ENCODE measurements at regions not wholly inside any gene's neighbourhood (a gene's known extent, or its start where the extent isn't known, plus 50 kb on each side); places are given as distances from the start of the nearest gene placed in this dataset.

DNA sequence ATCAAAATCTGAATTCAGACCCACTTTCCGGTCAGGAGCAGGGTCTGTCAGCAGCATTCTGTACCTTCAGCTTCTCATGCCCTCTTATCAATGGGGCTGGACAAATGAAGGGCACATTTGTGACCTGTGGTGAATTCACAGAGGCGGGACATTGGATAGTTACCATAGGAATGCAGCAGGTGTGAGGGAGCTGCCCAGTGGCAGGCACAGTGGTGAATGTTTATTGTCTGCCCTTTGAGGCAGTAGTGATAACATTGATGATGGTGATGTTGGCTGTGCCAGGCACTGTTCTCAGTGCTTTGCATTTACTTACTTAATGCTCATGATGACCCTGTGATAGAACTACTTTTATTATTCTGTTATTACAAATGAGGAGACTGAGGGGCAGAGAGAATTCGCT, 101.2 kb upstream of the KIT start:
- no peaks in the 10 kb centered on the region for H3K9me3 ChIP-seq (ENCODE audit: low read length)
- CTCF ChIA-PET (ENCODE audit: low intra/inter-chr PET ratio, low total read pairs): no interaction called here
- H4K20me1 ChIP-seq (ENCODE audit: insufficient read depth, low read length): no peaks in the 10 kb centered on the region
- H3K36me3 ChIP-seq (replicated peaks in 1 of 2; ENCODE audit: control insufficient read depth in 1 of 2, insufficient read depth in 2 of 2, low read length in 2 of 2): no peaks in the 10 kb centered on the region
- intact Hi-C loops (cut with micrococcal nuclease; ENCODE audit: unreplicated experiment) (no loop called here), in situ Hi-C loops (cut with HindIII; ENCODE audit: extremely low pct_ligation_motif_present, low pct_unique_long_range_greater_than_20kb) (no loop called here)
- H3K9ac ChIP-seq (ENCODE audit: insufficient read depth, low read depth, low read length): no peak overlapping the region
- WGBS (ENCODE audit: low lambda C conversion rate): 4% methylated on average over 3 of the region's 3 CpGs
- H3K4me2 ChIP-seq (ENCODE audit: low read depth, low read length): no peak overlapping the region
- ATAC-seq: no peak
- no peak for TF ChIP-seq SIX1 (CRISPR knock-in tag; IDR thresholded peaks at IDR 0.05; ENCODE audit: borderline replicate concordance)
- no peak for TF ChIP-seq HOXD1 (CRISPR knock-in tag; IDR thresholded peaks at IDR 0.05)
- no peak for TF ChIP-seq ZNF747 (CRISPR knock-in tag; IDR thresholded peaks at IDR 0.05; ENCODE audit: borderline replicate concordance)
- no peak for TF ChIP-seq NCOA1 (CRISPR knock-in tag; IDR thresholded peaks at IDR 0.05)
- TF ChIP-seq, protein P1, sequence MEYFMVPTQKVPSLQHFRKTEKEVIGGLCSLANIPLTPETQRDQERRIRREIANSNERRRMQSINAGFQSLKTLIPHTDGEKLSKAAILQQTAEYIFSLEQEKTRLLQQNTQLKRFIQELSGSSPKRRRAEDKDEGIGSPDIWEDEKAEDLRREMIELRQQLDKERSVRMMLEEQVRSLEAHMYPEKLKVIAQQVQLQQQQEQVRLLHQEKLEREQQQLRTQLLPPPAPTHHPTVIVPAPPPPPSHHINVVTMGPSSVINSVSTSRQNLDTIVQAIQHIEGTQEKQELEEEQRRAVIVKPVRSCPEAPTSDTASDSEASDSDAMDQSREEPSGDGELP (IDR thresholded peaks at IDR 0.05; ENCODE audit: borderline replicate concordance, low read depth): no peak
- TF ChIP-seq ZFP36L1 (CRISPR knock-in tag; IDR thresholded peaks at IDR 0.05): no peak
- no peak for TF ChIP-seq MED13 (CRISPR knock-in tag; IDR thresholded peaks at IDR 0.05)
- TF ChIP-seq, protein P2, sequence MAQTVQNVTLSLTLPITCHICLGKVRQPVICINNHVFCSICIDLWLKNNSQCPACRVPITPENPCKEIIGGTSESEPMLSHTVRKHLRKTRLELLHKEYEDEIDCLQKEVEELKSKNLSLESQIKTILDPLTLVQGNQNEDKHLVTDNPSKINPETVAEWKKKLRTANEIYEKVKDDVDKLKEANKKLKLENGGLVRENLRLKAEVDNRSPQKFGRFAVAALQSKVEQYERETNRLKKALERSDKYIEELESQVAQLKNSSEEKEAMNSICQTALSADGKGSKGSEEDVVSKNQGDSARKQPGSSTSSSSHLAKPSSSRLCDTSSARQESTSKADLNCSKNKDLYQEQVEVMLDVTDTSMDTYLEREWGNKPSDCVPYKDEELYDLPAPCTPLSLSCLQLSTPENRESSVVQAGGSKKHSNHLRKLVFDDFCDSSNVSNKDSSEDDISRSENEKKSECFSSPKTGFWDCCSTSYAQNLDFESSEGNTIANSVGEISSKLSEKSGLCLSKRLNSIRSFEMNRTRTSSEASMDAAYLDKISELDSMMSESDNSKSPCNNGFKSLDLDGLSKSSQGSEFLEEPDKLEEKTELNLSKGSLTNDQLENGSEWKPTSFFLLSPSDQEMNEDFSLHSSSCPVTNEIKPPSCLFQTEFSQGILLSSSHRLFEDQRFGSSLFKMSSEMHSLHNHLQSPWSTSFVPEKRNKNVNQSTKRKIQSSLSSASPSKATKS (CRISPR knock-in tag; IDR thresholded peaks at IDR 0.05): no peak
- no peak for TF ChIP-seq NFATC3 (CRISPR knock-in tag; IDR thresholded peaks at IDR 0.05)
- TF ChIP-seq, protein P3, sequence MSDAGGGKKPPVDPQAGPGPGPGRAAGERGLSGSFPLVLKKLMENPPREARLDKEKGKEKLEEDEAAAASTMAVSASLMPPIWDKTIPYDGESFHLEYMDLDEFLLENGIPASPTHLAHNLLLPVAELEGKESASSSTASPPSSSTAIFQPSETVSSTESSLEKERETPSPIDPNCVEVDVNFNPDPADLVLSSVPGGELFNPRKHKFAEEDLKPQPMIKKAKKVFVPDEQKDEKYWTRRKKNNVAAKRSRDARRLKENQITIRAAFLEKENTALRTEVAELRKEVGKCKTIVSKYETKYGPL (CRISPR knock-in tag; IDR thresholded peaks at IDR 0.05): no peak
- TF ChIP-seq DPF2 (CRISPR knock-in tag; IDR thresholded peaks at IDR 0.05; ENCODE audit: borderline replicate concordance, low read depth): no peak
- TF ChIP-seq, protein P4, sequence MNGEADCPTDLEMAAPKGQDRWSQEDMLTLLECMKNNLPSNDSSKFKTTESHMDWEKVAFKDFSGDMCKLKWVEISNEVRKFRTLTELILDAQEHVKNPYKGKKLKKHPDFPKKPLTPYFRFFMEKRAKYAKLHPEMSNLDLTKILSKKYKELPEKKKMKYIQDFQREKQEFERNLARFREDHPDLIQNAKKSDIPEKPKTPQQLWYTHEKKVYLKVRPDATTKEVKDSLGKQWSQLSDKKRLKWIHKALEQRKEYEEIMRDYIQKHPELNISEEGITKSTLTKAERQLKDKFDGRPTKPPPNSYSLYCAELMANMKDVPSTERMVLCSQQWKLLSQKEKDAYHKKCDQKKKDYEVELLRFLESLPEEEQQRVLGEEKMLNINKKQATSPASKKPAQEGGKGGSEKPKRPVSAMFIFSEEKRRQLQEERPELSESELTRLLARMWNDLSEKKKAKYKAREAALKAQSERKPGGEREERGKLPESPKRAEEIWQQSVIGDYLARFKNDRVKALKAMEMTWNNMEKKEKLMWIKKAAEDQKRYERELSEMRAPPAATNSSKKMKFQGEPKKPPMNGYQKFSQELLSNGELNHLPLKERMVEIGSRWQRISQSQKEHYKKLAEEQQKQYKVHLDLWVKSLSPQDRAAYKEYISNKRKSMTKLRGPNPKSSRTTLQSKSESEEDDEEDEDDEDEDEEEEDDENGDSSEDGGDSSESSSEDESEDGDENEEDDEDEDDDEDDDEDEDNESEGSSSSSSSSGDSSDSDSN (CRISPR knock-in tag; IDR thresholded peaks at IDR 0.05): no peak
- no peak for TF ChIP-seq ZNF776 (CRISPR knock-in tag; IDR thresholded peaks at IDR 0.05)
- TF ChIP-seq RBAK (CRISPR knock-in tag; IDR thresholded peaks at IDR 0.05): no peak
- no peak for TF ChIP-seq RELA (CRISPR knock-in tag; IDR thresholded peaks at IDR 0.05)
- TF ChIP-seq TGIF2 (CRISPR knock-in tag; IDR thresholded peaks at IDR 0.05): no peak
- TF ChIP-seq, protein P5, sequence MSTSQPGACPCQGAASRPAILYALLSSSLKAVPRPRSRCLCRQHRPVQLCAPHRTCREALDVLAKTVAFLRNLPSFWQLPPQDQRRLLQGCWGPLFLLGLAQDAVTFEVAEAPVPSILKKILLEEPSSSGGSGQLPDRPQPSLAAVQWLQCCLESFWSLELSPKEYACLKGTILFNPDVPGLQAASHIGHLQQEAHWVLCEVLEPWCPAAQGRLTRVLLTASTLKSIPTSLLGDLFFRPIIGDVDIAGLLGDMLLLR (CRISPR knock-in tag; IDR thresholded peaks at IDR 0.05): no peak
- no peak for TF ChIP-seq ZSCAN29 (CRISPR knock-in tag; conservative IDR thresholded peaks at IDR 0.05)
- no peak for TF ChIP-seq ZNF33A (CRISPR knock-in tag; IDR thresholded peaks at IDR 0.05; ENCODE audit: borderline replicate concordance)
- BruUV-seq (replicated peaks): no TSS peak
- H3K79me2 ChIP-seq (ENCODE audit: insufficient read depth, low read length): no peaks in the 10 kb centered on the region
- FAIRE-seq: no peak
- no peak for DNase-seq (ENCODE audit: low spot score)
- POLR2A ChIA-PET: no interaction called here
- H3K4me1 ChIP-seq (ENCODE audit: insufficient read depth, low read length): no peaks in the 10 kb centered on the region
- H3K27me3 ChIP-seq (ENCODE audit: control insufficient read depth in 1 of 2, insufficient read depth in 2 of 2, low read length in 2 of 2): 0 out of 5 replicates have a peak, but pooled peaks cover 0 to 7% of the 10 kb centered on the region in 2 experiments
- H2AFZ ChIP-seq (ENCODE audit: low read length): no peak overlapping the region
- H3K27ac ChIP-seq (ENCODE audit: extremely low read length, insufficient read depth, low read length): no peak overlapping the region
- no peak overlapping the region for H3K4me3 ChIP-seq (replicated peaks in 1 of 3; ENCODE audit: insufficient read depth in 1 of 3, low read depth in 2 of 3, low read length in 3 of 3)
